ENCODE measurements at regions not wholly inside any gene's neighbourhood (a gene's known extent, or its start where the extent isn't known, plus 50 kb on each side); places are given as distances from the start of the nearest gene placed in this dataset.

GRCh38 chr13:40179445-40180281 is 486.8 kb downstream of the FOXO1 start:
- in situ Hi-C loops (cut with HindIII; ENCODE audit: low sequenced_read_pairs) = loop anchor here (5.0 kb wide), 2 partner anchors 47 to 82 kb away; no protein-coding TSS in a partner anchor

GRCh38 chr13:40180776-40181175 is 485.7 kb downstream of the FOXO1 start:
- in situ Hi-C loops (cut with HindIII; ENCODE audit: low sequenced_read_pairs) = no loop called here

- in situ Hi-C loops (cut with HindIII; ENCODE audit: low sequenced_read_pairs) = no loop called here
Measured at GRCh38 chr13:40181203-40181845, 485.1 kb downstream of the FOXO1 start.

GRCh38 chr13:40182591-40182990 is 483.9 kb downstream of the FOXO1 start:
- in situ Hi-C loops (cut with HindIII; ENCODE audit: low sequenced_read_pairs) = no loop called here

GRCh38 chr13:40185414-40185813 is 481.0 kb downstream of the FOXO1 start:
- in situ Hi-C loops (cut with HindIII; ENCODE audit: low sequenced_read_pairs) = no loop called here

GRCh38 chr13:40186041-40186440 is 480.4 kb downstream of the FOXO1 start:
- in situ Hi-C loops (cut with HindIII; ENCODE audit: low sequenced_read_pairs) = no loop called here

GRCh38 chr13:40186626-40187323 is 479.7 kb downstream of the FOXO1 start:
- in situ Hi-C loops (cut with HindIII; ENCODE audit: low sequenced_read_pairs) = no loop called here

GRCh38 chr13:40187324-40187795 is 479.1 kb downstream of the FOXO1 start:
- in situ Hi-C loops (cut with HindIII; ENCODE audit: low sequenced_read_pairs) = no loop called here

- in situ Hi-C loops (cut with HindIII; ENCODE audit: low sequenced_read_pairs) = no loop called here
Measured at GRCh38 chr13:40187841-40188591, 478.4 kb downstream of the FOXO1 start.

- in situ Hi-C loops (cut with HindIII; ENCODE audit: low sequenced_read_pairs) = no loop called here
Measured at GRCh38 chr13:40189426-40189825, 477.0 kb downstream of the FOXO1 start.

GRCh38 chr13:40189898-40190630 is 476.4 kb downstream of the FOXO1 start:
- in situ Hi-C loops (cut with HindIII; ENCODE audit: low sequenced_read_pairs) = no loop called here

GRCh38 chr13:40190641-40191100 is 475.8 kb downstream of the FOXO1 start:
- in situ Hi-C loops (cut with HindIII; ENCODE audit: low sequenced_read_pairs) = no loop called here

- in situ Hi-C loops (cut with HindIII; ENCODE audit: low sequenced_read_pairs) = no loop called here
Measured at GRCh38 chr13:40191186-40191980, 475.1 kb downstream of the FOXO1 start.

GRCh38 chr13:40192452-40192851 is 474.0 kb downstream of the FOXO1 start:
- in situ Hi-C loops (cut with HindIII; ENCODE audit: low sequenced_read_pairs) = no loop called here

- in situ Hi-C loops (cut with HindIII; ENCODE audit: low sequenced_read_pairs) = no loop called here
Measured at GRCh38 chr13:40192858-40193257, 473.6 kb downstream of the FOXO1 start.

GRCh38 chr13:40193286-40194223 is 472.9 kb downstream of the FOXO1 start:
- in situ Hi-C loops (cut with HindIII; ENCODE audit: low sequenced_read_pairs) = no loop called here

- in situ Hi-C loops (cut with HindIII; ENCODE audit: low sequenced_read_pairs) = no loop called here
Measured at GRCh38 chr13:40194224-40194806, 472.1 kb downstream of the FOXO1 start.

- in situ Hi-C loops (cut with HindIII; ENCODE audit: low sequenced_read_pairs) = no loop called here
Measured at GRCh38 chr13:40197049-40197448, 469.4 kb downstream of the FOXO1 start.
